Type B pancreatic cell (in vitro differentiated cells): ENCODE measurements at regions not wholly inside any gene's neighbourhood (a gene's known extent, or its start where the extent isn't known, plus 50 kb on each side); places are given as distances from the start of the nearest gene placed in this dataset.

Source experiments
- DNase-seq: peaks from one replicate; pipeline ENCODE4 v3.0.0; 2021; ENCODE audit warnings: mixed read lengths; ENCODE audit not compliant: unreplicated experiment; ENCODE audit errors: extremely low spot score
- H3K27ac Mint-ChIP-seq: 2 replicates; pipeline ENCODE4 v1.8.0; 2021; ENCODE audit warnings: mild to moderate bottlenecking, mixed read lengths
- H3K27me3 Mint-ChIP-seq: 2 replicates; pipeline ENCODE4 v1.8.0; 2021; ENCODE audit warnings: mixed read lengths
- H3K36me3 Mint-ChIP-seq: 2 replicates; pipeline ENCODE4 v1.8.0; 2021; ENCODE audit warnings: mixed read lengths
- H3K4me1 Mint-ChIP-seq: one replicate; pipeline ENCODE4 v1.8.0; 2021; ENCODE audit warnings: mixed read lengths; ENCODE audit not compliant: unreplicated experiment
- H3K4me3 Mint-ChIP-seq: 2 replicates; pipeline ENCODE4 v1.8.0; 2021; ENCODE audit warnings: mild to moderate bottlenecking, mixed read lengths
- H3K9me3 Mint-ChIP-seq: 2 replicates; pipeline ENCODE4 v1.8.0; 2021; ENCODE audit warnings: mixed read lengths
- TF ChIP-seq, protein P1 (sequence below): fragments of 200-600 bp; sonication (generic); conservative IDR thresholded peaks from 2 replicates; pipeline ENCODE4 v1.5.0; 2021; ENCODE audit warnings: antibody characterized with exemption, mild to moderate bottlenecking

DNA sequence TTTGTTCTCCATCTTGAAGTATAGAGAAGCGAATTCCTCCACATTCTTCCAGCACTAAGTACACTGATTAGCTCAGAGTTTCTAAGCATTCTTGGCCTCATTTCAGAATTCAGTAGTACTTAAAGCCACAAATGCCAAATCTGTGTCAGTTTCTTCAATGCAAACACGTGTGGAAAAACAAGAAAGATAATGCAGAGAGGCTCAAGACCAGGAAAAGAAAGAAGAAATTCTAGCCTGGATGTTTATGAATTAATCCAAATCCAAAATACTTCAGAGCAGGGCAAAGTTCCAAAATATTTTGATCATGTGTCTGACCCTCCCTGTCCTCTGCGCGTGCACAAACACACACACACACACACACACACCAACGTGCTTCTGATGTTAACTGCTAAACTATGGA lies 457.6 kb downstream of the SLCO4C1 start:
- Mint-ChIP-seq H3K36me3 (no peaks in the 10 kb centered on the region), H3K4me1 (no peaks in the 10 kb centered on the region), H3K27me3 (no peaks in the 10 kb centered on the region), H3K9me3 (no peaks in the 10 kb centered on the region), H3K27ac (no peak overlapping the region), H3K4me3 (no peak overlapping the region)
- TF ChIP-seq, protein P1, sequence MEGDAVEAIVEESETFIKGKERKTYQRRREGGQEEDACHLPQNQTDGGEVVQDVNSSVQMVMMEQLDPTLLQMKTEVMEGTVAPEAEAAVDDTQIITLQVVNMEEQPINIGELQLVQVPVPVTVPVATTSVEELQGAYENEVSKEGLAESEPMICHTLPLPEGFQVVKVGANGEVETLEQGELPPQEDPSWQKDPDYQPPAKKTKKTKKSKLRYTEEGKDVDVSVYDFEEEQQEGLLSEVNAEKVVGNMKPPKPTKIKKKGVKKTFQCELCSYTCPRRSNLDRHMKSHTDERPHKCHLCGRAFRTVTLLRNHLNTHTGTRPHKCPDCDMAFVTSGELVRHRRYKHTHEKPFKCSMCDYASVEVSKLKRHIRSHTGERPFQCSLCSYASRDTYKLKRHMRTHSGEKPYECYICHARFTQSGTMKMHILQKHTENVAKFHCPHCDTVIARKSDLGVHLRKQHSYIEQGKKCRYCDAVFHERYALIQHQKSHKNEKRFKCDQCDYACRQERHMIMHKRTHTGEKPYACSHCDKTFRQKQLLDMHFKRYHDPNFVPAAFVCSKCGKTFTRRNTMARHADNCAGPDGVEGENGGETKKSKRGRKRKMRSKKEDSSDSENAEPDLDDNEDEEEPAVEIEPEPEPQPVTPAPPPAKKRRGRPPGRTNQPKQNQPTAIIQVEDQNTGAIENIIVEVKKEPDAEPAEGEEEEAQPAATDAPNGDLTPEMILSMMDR = no peak
- no peak for DNase-seq

DNA sequence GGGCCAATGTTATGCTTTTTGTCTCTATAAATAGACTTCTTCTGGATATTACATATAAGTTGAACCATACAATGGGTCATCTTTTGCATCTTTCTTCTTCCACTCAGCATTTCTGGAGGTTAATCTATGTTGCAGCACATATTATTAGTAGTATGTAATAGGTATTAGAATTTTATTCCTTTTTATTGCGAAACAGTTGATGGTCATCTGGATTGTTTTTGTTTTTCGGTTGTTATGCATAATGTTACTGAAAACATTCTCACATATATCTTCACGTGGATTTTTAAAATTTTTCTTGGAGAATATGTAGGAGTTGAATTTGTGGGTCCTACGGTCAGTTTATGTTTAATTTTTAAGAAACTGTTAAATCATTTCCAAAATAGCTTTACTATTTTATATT lies 466.8 kb downstream of the SLCO4C1 start:
- H3K27ac Mint-ChIP-seq = no peak overlapping the region
- no peak for DNase-seq
- no peak overlapping the region for H3K4me3 Mint-ChIP-seq
- H3K36me3 Mint-ChIP-seq = no peaks in the 10 kb centered on the region
- TF ChIP-seq, protein P1 = no peak
- H3K9me3 Mint-ChIP-seq = peaks cover 3% of the 10 kb centered on the region
- H3K27me3 Mint-ChIP-seq = no peaks in the 10 kb centered on the region
- H3K4me1 Mint-ChIP-seq = no peaks in the 10 kb centered on the region

DNA sequence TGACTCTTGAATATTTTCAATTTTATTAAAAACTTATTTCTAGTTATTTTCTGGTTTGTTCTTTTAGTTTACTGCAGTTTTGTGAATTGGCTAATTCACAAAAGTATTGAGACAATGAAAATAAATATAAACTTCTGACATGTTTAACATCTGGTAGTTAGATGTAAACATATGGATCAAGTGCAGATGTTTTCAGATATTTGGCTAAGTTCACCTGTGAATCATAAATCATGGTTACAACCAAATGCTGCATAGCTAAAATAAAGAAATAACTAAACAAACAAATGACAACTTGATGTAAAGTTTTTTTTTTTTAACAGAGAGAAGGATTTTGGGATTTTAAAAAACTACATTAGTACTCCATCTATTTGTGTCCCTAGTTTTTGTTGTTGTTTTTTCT lies 484.6 kb downstream of the SLCO4C1 start:
- TF ChIP-seq, protein P1 = no peak
- H3K27me3 Mint-ChIP-seq = no peaks in the 10 kb centered on the region
- H3K36me3 Mint-ChIP-seq = no peaks in the 10 kb centered on the region
- H3K9me3 Mint-ChIP-seq = no peaks in the 10 kb centered on the region
- no peaks in the 10 kb centered on the region for H3K4me1 Mint-ChIP-seq
- no peak overlapping the region for H3K27ac Mint-ChIP-seq
- H3K4me3 Mint-ChIP-seq = no peak overlapping the region
- DNase-seq = no peak

DNA sequence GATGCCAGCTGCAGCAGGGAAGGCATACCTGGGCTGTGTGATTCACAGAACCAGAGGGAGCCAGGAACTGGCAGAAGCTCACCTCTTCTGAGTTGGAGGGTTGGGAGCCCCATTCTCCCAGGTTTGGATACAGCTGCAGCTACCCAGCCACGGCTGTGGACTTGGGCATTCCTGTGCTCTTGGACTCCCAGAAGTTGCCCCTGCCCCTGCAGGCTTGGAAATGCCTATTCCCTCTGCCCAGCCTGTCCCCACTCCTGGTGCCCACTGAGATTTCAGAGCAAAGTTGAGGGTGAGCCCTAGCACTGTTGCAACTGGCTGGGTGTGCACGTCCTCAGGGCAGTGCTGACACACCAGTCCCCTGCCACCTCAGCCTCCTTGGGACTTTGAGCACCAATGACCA lies 489.7 kb downstream of the SLCO4C1 start:
- H3K4me1 Mint-ChIP-seq = no peaks in the 10 kb centered on the region
- H3K36me3 Mint-ChIP-seq = no peaks in the 10 kb centered on the region
- TF ChIP-seq, protein P1 = no peak
- no peaks in the 10 kb centered on the region for H3K9me3 Mint-ChIP-seq
- H3K27me3 Mint-ChIP-seq = no peaks in the 10 kb centered on the region
- no peak for DNase-seq
- H3K27ac Mint-ChIP-seq = no peak overlapping the region
- H3K4me3 Mint-ChIP-seq = no peak overlapping the region

DNA sequence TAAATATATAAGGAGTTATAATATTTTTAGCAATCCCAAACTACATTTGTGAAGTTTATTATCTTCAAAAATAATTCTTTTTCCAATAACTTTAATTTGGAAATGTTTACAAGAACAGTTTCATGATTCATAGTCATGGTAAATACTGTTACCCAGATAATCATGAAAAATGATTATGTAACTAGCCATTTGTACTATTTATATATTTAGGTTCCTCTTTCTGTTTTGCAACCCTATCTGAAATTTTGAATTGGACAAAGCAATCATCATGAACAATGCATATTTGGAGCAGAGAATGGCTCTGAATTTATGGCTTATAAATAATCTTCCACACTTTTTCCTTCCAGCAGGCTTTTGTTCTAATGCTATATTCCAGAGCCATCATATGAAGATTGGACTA lies 499.7 kb downstream of the SLCO4C1 start:
- H3K36me3 Mint-ChIP-seq = no peaks in the 10 kb centered on the region
- H3K4me3 Mint-ChIP-seq = no peak overlapping the region
- no peak overlapping the region for H3K27ac Mint-ChIP-seq
- H3K4me1 Mint-ChIP-seq = no peaks in the 10 kb centered on the region
- H3K27me3 Mint-ChIP-seq = no peaks in the 10 kb centered on the region
- peaks cover 9% of the 10 kb centered on the region for H3K9me3 Mint-ChIP-seq
- TF ChIP-seq, protein P1 = no peak
- DNase-seq = no peak

DNA sequence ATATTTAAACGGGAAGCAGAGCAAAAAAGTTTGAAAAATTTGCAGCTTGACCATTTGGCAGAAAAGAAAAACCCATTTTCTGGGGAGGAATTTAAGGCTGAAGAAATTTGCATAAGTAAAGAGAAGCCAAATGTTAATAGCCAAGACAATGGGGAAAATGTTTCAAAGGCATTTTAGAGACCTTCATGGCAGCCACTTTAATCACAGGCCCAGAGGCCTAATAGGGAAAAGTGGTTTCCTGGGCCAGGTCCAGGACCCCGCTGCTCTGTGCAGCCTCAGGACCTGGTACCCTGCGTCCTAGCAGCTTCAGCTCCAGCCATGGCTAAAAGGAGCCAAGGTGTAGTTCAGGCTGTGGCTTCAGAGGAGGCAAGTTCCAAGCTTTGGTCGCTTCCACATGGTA lies 507.3 kb downstream of the SLCO4C1 start:
- peaks cover 9% of the 10 kb centered on the region for H3K9me3 Mint-ChIP-seq
- DNase-seq = no peak
- H3K27ac Mint-ChIP-seq = no peak overlapping the region
- no peaks in the 10 kb centered on the region for H3K4me1 Mint-ChIP-seq
- TF ChIP-seq, protein P1 = no peak
- H3K4me3 Mint-ChIP-seq = no peak overlapping the region
- H3K27me3 Mint-ChIP-seq = peaks cover 1% of the 10 kb centered on the region
- no peaks in the 10 kb centered on the region for H3K36me3 Mint-ChIP-seq
